Hematopoietic multipotent progenitor cell treated with erythropoietin and hydrocortisone succinate and interleukin-3 and kit ligand, for 8 days (in vitro differentiated cells): ENCODE measurements at regions not wholly inside any gene's neighbourhood (a gene's known extent, or its start where the extent isn't known, plus 50 kb on each side); places are given as distances from the start of the nearest gene placed in this dataset.

ENCODE experiments used
- DNase-seq: peaks from one replicate; pipeline ENCODE4 v3.0.0-alpha.2; 2015

- no peak for DNase-seq
These were observed 672.1 kb upstream of the RIOK2 start for GRCh38 chr5:97854871-97855762.

- no peak for DNase-seq
These were observed 691.4 kb upstream of the RIOK2 start for GRCh38 chr5:97874491-97874890.

GRCh38 chr5:97876272-97876671 is 693.2 kb upstream of the RIOK2 start:
- DNase-seq, result no peak

- no peak for DNase-seq
These were observed 694.5 kb upstream of the RIOK2 start for GRCh38 chr5:97877588-97877987.

GRCh38 chr5:97888439-97888838 is 705.4 kb upstream of the RIOK2 start:
- DNase-seq, result no peak

- DNase-seq, result no peak
These were observed 708.9 kb upstream of the RIOK2 start for GRCh38 chr5:97891971-97892370.

- no peak for DNase-seq
These were observed 720.7 kb upstream of the RIOK2 start for GRCh38 chr5:97903742-97904141.

GRCh38 chr5:97906135-97906534 is 723.1 kb upstream of the RIOK2 start:
- DNase-seq, result no peak

GRCh38 chr5:97907646-97908400 is 724.8 kb upstream of the RIOK2 start:
- no peak for DNase-seq

- DNase-seq, result no peak
These were observed 726.5 kb upstream of the RIOK2 start for GRCh38 chr5:97909541-97909940.

- DNase-seq, result no peak
These were observed 731.4 kb upstream of the RIOK2 start for GRCh38 chr5:97914483-97914882.

GRCh38 chr5:97915106-97915505 is 732.1 kb upstream of the RIOK2 start:
- DNase-seq, result no peak

GRCh38 chr5:97918057-97918456 is 735.0 kb upstream of the RIOK2 start:
- no peak for DNase-seq

- DNase-seq, result no peak
These were observed 735.6 kb upstream of the RIOK2 start for GRCh38 chr5:97918620-97919019.

- DNase-seq, result no peak
These were observed 736.7 kb upstream of the RIOK2 start for GRCh38 chr5:97919719-97920118.

GRCh38 chr5:97922776-97923175 is 739.7 kb upstream of the RIOK2 start:
- DNase-seq, result no peak

- DNase-seq, result no peak
These were observed 740.4 kb upstream of the RIOK2 start for GRCh38 chr5:97923496-97923895.

- DNase-seq, result no peak
These were observed 741.0 kb upstream of the RIOK2 start for GRCh38 chr5:97923997-97924396.

GRCh38 chr5:97929383-97929782 is 746.3 kb upstream of the RIOK2 start:
- no peak for DNase-seq

- no peak for DNase-seq
These were observed 748.8 kb upstream of the RIOK2 start for GRCh38 chr5:97931829-97932228.

- no peak for DNase-seq
These were observed 753.2 kb upstream of the RIOK2 start for GRCh38 chr5:97936231-97936630.

- DNase-seq, result no peak
These were observed 754.8 kb upstream of the RIOK2 start for GRCh38 chr5:97937846-97938245.

GRCh38 chr5:97943036-97943435 is 760.0 kb upstream of the RIOK2 start:
- DNase-seq, result no peak

- no peak for DNase-seq
These were observed 768.1 kb upstream of the RIOK2 start for GRCh38 chr5:97951139-97951538.
